Pancreas (tissue), 10 donors: ENCODE measurements at regions not wholly inside any gene's neighbourhood (a gene's known extent, or its start where the extent isn't known, plus 50 kb on each side); places are given as distances from the start of the nearest gene placed in this dataset.

Experiments used
- ATAC-seq, 4 donors: fragments of 200-7000 bp; cut with Tn5 transposase; one replicate each; pipeline versions ENCODE4 v1.8.0 to v1.9.1; 2020; ENCODE audit warnings: mild to moderate bottlenecking in 4 of 4, moderate library complexity in 4 of 4
- DNase-seq, 6 donors: peaks; one replicate each; pipeline ENCODE4 v3.0.0-alpha.2; 2020
- FAIRE-seq: peaks from 2 replicates; lab custom pipeline; 2012; peaks lifted over from hg19 to GRCh38; lab: Jason Lieb, UNC
- H3K27ac ChIP-seq, 4 donors: fragments of 200-600 bp; sonication (generic); 1 replicate in 3 of 4; 2 replicates in 1 of 4; pipeline versions ENCODE4 v1.5.0 to v1.8.0; 2020
- H3K27me3 ChIP-seq, 4 donors: fragments of 200-600 bp; one replicate each; pipeline ENCODE4 v1.8.0; 2021
- H3K36me3 ChIP-seq, 3 donors: fragments of 200-600 bp; sonication (generic) in 1 of 3; one replicate each; pipeline versions ENCODE4 v1.5.0 to v1.8.0; 2020 to 2021
- H3K4me1 ChIP-seq, 3 donors: fragments of 200-600 bp; one replicate each; pipeline ENCODE4 v1.8.0; 2021
- H3K4me3 ChIP-seq, 4 donors: fragments of 200-600 bp; sonication (generic) in 2 of 4; one replicate each; pipeline versions ENCODE4 v1.5.0 to v1.8.0; 2020 to 2021
- H3K9me3 ChIP-seq, 4 donors: fragments of 200-600 bp; one replicate each; pipeline ENCODE4 v1.8.0; 2021
- WGBS, 2 donors: extraction: QIAGEN DNeasy Blood & Tissue Kit; methylation state at CpG; one replicate each; pipeline ENCODE4 v1.1.7; 2013; 5-methylcytosine and 5-hydroxymethylcytosine counted together
- intact Hi-C, 3 donors: fragments of 100-400 bp; cut with DNase I; formaldehyde crosslinking; loops; one replicate each; pipeline versions ENCODE4 v1.11.1 to v1.14.2; 2022
- TF ChIP-seq, protein P1 (sequence below), 4 donors: fragments of 200-600 bp; sonication (generic) in 3 of 4; IDR thresholded peaks; one replicate each; pipeline versions ENCODE4 v1.5.0 to v1.8.0; 2021; ENCODE audit warnings: antibody characterized with exemption in 4 of 4
- donor health status: healthy with polysubstance abuse.
- donor health status: DM: no; HTN: no; CAD: no; lungs with moderate emphysema.
- donor health status: DM: no; HTN: no; CAD: no.
- donor health status: control.
- donor health status: control.
- donor health status: Bipolar disorder and iron deficiency.
- donor health status: DM: yes; HTN: yes; CAD: no.
- donor health status: DM: no; HTN: no; CAD: no.
- donor health status: DM: no; HTN: no; CAD: no.
- donor health status: DM: yes; HTN: yes; CAD: no.

DNA sequence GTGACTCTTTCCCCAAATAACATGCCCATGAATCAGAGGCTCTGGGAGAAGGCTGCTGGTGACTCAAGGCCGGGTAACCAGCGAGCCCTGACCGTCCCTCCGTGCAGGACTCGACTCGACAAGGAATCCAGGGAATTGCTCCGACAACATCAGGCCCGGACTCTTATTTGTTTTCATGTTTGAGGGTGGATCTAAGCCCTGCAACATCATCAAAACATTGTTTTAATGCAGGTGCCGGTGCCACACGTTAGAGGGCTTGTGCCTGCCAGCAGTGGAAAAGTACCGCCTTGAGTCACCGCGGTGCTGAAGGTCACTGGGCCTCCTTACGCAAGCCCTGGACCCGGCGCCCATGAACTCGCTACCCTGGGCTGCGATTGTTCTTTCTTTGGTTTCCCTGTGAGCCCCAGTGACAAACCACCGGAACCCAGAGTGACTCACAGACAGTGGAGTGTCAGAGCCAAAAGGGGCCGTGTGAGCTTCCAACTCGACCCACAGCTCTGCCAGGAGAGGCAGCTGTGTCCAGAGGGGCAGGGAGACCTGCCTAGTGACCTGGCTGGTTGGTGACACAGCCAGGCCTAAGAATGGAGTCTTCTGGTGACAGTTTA, 139.4 kb upstream of the SHH start:
- ATAC-seq (peak; percentile 17 to 86 (median 82)), FAIRE-seq (no peak), DNase-seq (peak in 3 of 6 donors; percentile 32 to 56 (median 54))
- peak overlapping the region in 2 of 4 donors; percentile 2 to 13 for H3K27ac ChIP-seq
- TF ChIP-seq, protein P1, sequence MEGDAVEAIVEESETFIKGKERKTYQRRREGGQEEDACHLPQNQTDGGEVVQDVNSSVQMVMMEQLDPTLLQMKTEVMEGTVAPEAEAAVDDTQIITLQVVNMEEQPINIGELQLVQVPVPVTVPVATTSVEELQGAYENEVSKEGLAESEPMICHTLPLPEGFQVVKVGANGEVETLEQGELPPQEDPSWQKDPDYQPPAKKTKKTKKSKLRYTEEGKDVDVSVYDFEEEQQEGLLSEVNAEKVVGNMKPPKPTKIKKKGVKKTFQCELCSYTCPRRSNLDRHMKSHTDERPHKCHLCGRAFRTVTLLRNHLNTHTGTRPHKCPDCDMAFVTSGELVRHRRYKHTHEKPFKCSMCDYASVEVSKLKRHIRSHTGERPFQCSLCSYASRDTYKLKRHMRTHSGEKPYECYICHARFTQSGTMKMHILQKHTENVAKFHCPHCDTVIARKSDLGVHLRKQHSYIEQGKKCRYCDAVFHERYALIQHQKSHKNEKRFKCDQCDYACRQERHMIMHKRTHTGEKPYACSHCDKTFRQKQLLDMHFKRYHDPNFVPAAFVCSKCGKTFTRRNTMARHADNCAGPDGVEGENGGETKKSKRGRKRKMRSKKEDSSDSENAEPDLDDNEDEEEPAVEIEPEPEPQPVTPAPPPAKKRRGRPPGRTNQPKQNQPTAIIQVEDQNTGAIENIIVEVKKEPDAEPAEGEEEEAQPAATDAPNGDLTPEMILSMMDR (IDR thresholded peaks at IDR 0.05), result no peak
- no peaks in the 10 kb centered on the region for H3K36me3 ChIP-seq
- H3K27me3 ChIP-seq, result no peaks in the 10 kb centered on the region
- H3K9me3 ChIP-seq, result no peaks in the 10 kb centered on the region
- H3K4me3 ChIP-seq, result no peak overlapping the region
- H3K4me1 ChIP-seq, result no peaks in the 10 kb centered on the region
- WGBS, 2 donors, result 60 to 71% methylated on average over 21 of the region's 21 CpGs
- intact Hi-C loops, result no loop called here

DNA sequence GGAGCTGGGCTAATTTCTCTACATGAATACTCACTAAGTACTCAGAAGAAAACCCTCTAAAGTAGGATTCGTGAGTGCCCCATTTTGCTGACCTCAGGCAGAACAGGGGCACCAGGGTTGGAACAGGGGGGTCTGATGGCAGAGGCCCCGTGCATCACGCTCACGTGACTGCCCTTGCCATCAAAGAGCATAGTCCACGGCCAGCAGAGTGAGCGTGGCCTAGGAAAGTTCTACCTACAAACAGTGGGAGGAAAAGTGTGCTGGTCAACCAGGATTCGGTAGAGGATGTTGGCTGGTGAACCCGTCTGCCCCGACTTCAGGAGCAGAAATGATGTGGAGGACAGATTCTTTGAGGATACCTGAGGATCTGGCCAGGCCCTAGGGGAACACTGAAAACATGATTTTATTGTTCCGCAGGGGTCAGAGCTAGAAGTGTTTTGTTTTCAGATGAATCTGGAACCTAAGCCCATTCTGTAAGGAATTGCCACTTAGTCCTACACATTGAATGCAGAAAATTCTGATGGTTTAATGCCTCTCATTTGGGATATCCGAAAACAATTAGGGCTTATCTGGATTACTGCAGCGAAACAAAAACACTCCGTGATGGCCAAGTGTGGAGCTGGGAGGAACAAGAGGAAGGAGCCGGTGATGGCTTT, 138.8 kb upstream of the SHH start:
- TF ChIP-seq, protein P1 (IDR thresholded peaks at IDR 0.05), result no peak
- DNase-seq (no peak), ATAC-seq (no peak), FAIRE-seq (no peak)
- Histone ChIP-seq H3K9me3 (no peaks in the 10 kb centered on the region), H3K4me3 (no peak overlapping the region), H3K36me3 (no peaks in the 10 kb centered on the region), H3K27me3 (no peaks in the 10 kb centered on the region), H3K27ac (peak overlapping the region in 2 of 4 donors; percentile 2 to 13), H3K4me1 (no peaks in the 10 kb centered on the region)
- WGBS, 2 donors, result 84 to 90% methylated on average over 14 of the region's 14 CpGs
- intact Hi-C loops, result no loop called here

DNA sequence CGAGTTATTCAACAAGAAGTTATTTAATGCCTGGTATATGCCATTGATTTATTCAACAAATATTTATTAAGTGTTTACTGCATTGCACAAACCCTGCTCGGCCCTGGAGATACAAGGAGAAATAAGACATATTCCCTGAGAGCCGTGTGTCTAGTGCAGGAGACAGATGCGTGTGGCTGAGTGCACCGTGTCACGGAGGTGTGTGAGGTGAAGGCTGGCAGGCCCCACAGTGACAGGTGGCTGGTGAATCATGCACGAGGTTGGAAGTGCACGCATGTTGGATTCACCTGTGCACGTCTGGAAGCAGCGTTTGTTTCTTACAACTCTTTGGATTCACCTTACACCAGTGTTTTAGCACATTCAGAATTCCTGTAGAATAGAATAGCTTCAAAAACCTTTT, 136.6 kb upstream of the SHH start:
- no peak overlapping the region for H3K27ac ChIP-seq
- DNase-seq (no peak), ATAC-seq (no peak), FAIRE-seq (no peak)
- no peaks in the 10 kb centered on the region for H3K36me3 ChIP-seq
- intact Hi-C loops, result no loop called here
- H3K4me1 ChIP-seq, result no peaks in the 10 kb centered on the region
- H3K4me3 ChIP-seq, result no peak overlapping the region
- H3K27me3 ChIP-seq, result no peaks in the 10 kb centered on the region
- WGBS, 2 donors, result 68 to 75% methylated on average over 10 of the region's 10 CpGs
- TF ChIP-seq, protein P1 (IDR thresholded peaks at IDR 0.05), result no peak
- H3K9me3 ChIP-seq, result no peaks in the 10 kb centered on the region

- no peak for ATAC-seq
- H3K4me3 ChIP-seq, result no peak overlapping the region
- H3K36me3 ChIP-seq, result no peaks in the 10 kb centered on the region
- H3K9me3 ChIP-seq, result no peaks in the 10 kb centered on the region
- H3K27me3 ChIP-seq, result no peaks in the 10 kb centered on the region
- FAIRE-seq, result no peak
- TF ChIP-seq, protein P1 (IDR thresholded peaks at IDR 0.05), result no peak
- no peak for DNase-seq
- 68 to 74% methylated on average over 6 of the region's 6 CpGs for WGBS, 2 donors
- intact Hi-C loops, result no loop called here
- H3K4me1 ChIP-seq, result no peaks in the 10 kb centered on the region
- no peak overlapping the region for H3K27ac ChIP-seq
These were observed 136.2 kb upstream of the SHH start for GRCh38 chr7:155948423-155948822.

DNA sequence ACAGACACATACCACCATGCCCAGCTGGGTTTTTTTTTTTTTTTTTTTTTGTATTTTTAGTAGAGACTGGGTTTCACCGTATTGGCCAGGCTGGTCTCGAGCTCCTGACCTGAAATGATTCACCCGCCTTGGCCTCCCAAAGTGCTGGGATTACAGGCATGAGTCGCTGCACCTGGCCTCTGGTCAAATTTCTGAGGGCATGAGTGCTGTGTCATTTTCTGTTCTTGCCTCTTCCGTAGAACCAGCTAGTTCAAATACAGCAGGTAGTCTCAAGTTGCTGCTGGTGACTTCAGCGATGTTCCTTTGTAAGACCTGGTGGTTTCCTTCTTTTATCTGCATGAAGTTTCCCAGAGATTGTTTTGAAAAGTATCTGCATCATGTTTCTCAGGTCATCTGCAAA, 134.8 kb upstream of the SHH start:
- ATAC-seq (no peak), FAIRE-seq (no peak), DNase-seq (no peak)
- TF ChIP-seq, protein P1 (IDR thresholded peaks at IDR 0.05), result no peak
- Histone ChIP-seq H3K4me1 (no peaks in the 10 kb centered on the region), H3K36me3 (no peaks in the 10 kb centered on the region), H3K9me3 (no peaks in the 10 kb centered on the region), H3K27me3 (no peaks in the 10 kb centered on the region), H3K4me3 (no peak overlapping the region), H3K27ac (no peak overlapping the region)
- 81 to 88% methylated on average over 6 of the region's 6 CpGs for WGBS, 2 donors
- intact Hi-C loops, result no loop called here
